ENCODE measurements at regions not wholly inside any gene's neighbourhood (a gene's known extent, or its start where the extent isn't known, plus 50 kb on each side); places are given as distances from the start of the nearest gene placed in this dataset.
"Not testable (repeated sequence)": the region's sequence is repeated elsewhere in the genome, so short reads cannot be mapped to it uniquely, and the experiment has no call there.

GRCh38 chr12:131438881-131439280, 272.0 kb upstream of the SFSWAP start:
- no peak overlapping the region for H3K4me3 ChIP-seq (ENCODE audit: low read depth, low read length)
- no peaks in the 10 kb centered on the region for H3K27me3 ChIP-seq (ENCODE audit: control insufficient read depth, insufficient read depth, low read length)
- ChIA-PET CTCF (no interaction called here), POLR2A (no interaction called here)
- no peaks in the 10 kb centered on the region for H3K36me3 ChIP-seq (ENCODE audit: control insufficient read depth, insufficient read depth, low read length)
- TF ChIP-seq CTCF (IDR thresholded peaks at IDR 0.05; ENCODE audit: insufficient read depth, low read depth, low read length), result no peak
- no peak for DNase-seq (ENCODE audit: low read depth)

- CTCF ChIA-PET; POLR2A ChIA-PET; H3K4me3 ChIP-seq (ENCODE audit: low read depth, low read length); DNase-seq (ENCODE audit: low read depth); H3K27me3 ChIP-seq (ENCODE audit: control insufficient read depth, insufficient read depth, low read length); H3K36me3 ChIP-seq (ENCODE audit: control insufficient read depth, insufficient read depth, low read length): not testable (repeated sequence)
Measured at GRCh38 chr12:131439752-131440151, 271.1 kb upstream of the SFSWAP start.

- H3K4me3 ChIP-seq (ENCODE audit: low read depth, low read length); POLR2A ChIA-PET: not testable (repeated sequence)
Measured at GRCh38 chr12:131440209-131441059, 270.5 kb upstream of the SFSWAP start.

GRCh38 chr12:131441060-131441396, 269.9 kb upstream of the SFSWAP start:
- no peak for TF ChIP-seq CTCF (IDR thresholded peaks at IDR 0.05; ENCODE audit: insufficient read depth, low read depth, low read length)
- H3K27me3 ChIP-seq (ENCODE audit: control insufficient read depth, insufficient read depth, low read length), result no peaks in the 10 kb centered on the region
- POLR2A ChIA-PET, result no interaction called here
- H3K36me3 ChIP-seq (ENCODE audit: control insufficient read depth, insufficient read depth, low read length), result no peaks in the 10 kb centered on the region
- no peak for DNase-seq (ENCODE audit: low read depth)
- CTCF ChIA-PET, result no interaction called here
- H3K4me3 ChIP-seq (ENCODE audit: low read depth, low read length), result no peak overlapping the region

More at GRCh38 chr12:131440209-131441059, 270.5 kb upstream of the SFSWAP start:
- CTCF ChIA-PET; DNase-seq (ENCODE audit: low read depth); H3K36me3 ChIP-seq (ENCODE audit: control insufficient read depth, insufficient read depth, low read length); H3K27me3 ChIP-seq (ENCODE audit: control insufficient read depth, insufficient read depth, low read length): not testable (repeated sequence)

- H3K36me3 ChIP-seq (ENCODE audit: control insufficient read depth, insufficient read depth, low read length), result no peaks in the 10 kb centered on the region
- ChIA-PET POLR2A (no interaction called here), CTCF (interaction anchor here (0.6 kb wide), 1 partner anchor 202 kb away, joined by 3 read pairs; no protein-coding TSS in a partner anchor)
- no peak for TF ChIP-seq CTCF (IDR thresholded peaks at IDR 0.05; ENCODE audit: insufficient read depth, low read depth, low read length)
- H3K27me3 ChIP-seq (ENCODE audit: control insufficient read depth, insufficient read depth, low read length), result no peaks in the 10 kb centered on the region
- no peak overlapping the region for H3K4me3 ChIP-seq (ENCODE audit: low read depth, low read length)
- no peak for DNase-seq (ENCODE audit: low read depth)
Measured at GRCh38 chr12:131441638-131442336, 269.1 kb upstream of the SFSWAP start.

- H3K27me3 ChIP-seq (ENCODE audit: control insufficient read depth, insufficient read depth, low read length), result no peaks in the 10 kb centered on the region
- H3K36me3 ChIP-seq (ENCODE audit: control insufficient read depth, insufficient read depth, low read length), result no peaks in the 10 kb centered on the region
- no peak for DNase-seq (ENCODE audit: low read depth)
- ChIA-PET CTCF (interaction anchor here (0.6 kb wide), 1 partner anchor 203 kb away, joined by 3 read pairs; no protein-coding TSS in a partner anchor), POLR2A (no interaction called here)
- TF ChIP-seq CTCF (IDR thresholded peaks at IDR 0.05; ENCODE audit: insufficient read depth, low read depth, low read length), result no peak
- H3K4me3 ChIP-seq (ENCODE audit: low read depth, low read length), result no peak overlapping the region
Measured at GRCh38 chr12:131442337-131442918, 268.5 kb upstream of the SFSWAP start.
